HT-29 (cell line): ENCODE measurements at regions not wholly inside any gene's neighbourhood (a gene's known extent, or its start where the extent isn't known, plus 50 kb on each side); places are given as distances from the start of the nearest gene placed in this dataset.

Experiments
- DNase-seq: peaks from one replicate; pipeline ENCODE4 v3.0.0-alpha.2; 2015; ENCODE audit warnings: low spot score

DNA sequence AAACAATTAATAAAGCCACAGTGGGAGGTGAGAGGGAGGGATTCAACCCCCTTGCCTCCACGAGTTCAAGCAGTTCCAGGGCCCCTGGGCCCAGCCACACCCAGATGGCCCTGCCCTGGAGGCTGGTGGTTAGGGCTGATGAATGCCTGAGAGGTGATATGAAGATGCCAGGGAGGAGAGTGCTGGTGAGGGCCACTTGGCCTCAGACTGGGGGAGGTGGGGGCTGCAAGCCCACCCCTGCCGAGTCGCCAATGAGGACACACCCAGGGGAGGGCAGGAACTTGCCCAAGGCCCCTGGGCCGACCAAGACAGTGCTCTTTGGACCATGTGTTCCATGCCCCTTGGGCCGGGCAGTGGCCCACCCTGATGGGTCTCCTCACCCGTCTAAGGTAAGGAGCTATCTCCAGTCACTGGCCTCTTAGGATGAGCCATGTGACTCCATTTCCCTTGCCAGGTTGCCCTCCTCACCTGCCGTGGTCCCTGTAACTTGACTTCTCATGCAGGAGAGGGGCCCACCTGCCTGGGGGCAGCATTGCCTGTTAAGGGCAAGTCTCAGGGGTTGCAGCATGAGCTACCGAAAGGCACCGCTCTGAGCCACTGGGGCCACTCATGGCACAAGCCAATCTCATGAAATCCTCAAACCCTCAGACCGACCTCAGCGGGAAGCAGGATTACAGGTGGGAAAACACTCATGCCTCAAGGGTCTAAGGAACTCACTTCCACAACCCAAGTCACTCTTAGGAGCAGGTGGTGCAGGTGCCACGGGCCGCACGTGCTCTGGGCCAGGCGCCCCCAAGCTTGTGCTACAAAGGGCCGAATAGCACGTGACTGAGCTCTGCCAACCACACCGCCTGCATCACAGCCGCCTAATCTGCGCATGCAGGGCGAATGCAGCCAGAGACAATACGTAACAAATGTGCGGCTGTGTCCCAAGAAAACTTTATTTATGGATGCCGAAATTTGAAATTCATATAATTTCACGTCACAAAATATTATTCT, 147.4 kb upstream of the MLN start:
- no peak for DNase-seq

DNA sequence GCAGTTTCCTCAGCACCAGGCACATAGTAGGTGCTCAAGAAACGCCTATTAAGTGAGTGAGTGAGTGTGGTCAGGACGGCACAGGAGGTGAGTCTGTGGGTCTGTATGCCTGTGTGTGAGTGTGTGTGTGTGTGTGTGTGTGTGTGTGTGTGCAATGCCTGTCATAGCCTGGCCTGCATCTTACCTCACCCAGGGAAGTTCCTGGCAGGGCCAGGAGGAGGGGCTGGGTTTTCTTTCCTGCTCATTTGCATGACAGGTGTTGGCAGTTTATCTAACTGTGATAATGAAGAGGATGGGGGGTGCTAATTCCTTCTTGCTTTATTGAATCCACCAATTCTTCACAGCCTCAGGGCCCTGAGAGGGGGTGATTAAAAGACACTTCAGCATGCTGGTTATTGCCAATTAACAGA, 146.7 kb upstream of the MLN start:
- DNase-seq: no peak

DNA sequence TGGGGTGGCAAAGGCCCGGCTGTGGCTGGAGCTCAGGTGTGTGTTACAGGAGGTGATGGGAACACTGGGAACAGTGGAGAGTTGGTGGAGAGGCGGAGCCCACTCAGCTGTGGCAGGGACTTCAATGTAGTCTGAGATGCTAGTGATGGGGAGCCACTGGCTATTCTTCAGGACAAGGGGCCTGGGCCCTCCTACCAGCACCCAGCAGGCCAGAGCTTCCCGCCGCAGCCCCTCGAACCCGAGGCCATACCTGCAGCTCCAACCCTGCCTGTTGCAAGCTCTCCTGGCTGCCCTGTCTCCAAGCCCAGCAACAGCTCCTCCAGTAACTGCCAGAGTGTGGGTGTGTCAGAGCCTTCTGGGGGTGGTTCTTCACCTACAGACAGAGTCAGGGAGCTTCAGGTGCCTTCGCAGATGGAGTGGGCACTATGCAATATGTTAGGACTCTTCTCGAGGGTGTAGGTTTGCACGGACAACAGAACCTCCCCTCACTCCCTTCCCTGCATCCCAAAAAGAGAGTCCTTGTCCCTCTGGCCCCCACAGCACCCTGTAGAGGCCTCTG, 146.2 kb upstream of the MLN start:
- DNase-seq: no peak

DNA sequence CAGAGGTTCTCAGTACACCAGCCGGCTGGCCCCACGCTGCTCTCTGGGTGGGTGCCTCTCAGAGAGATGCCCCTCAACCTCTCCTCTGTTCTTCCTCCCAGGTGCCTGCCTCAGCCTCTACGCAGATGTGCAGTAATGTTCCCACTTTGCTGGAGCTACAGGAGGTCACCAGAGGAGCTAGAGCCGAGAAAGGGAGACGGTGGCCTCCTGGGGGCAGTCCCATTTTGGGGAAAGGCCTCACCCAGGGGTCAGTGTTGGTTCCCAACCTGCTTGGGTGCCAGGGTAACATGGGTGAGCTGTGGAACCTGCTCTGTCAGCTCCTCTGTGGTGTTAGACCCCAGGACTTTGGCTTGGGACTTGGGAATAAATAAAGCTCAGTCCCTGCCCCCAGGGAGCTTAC, 145.3 kb upstream of the MLN start:
- DNase-seq: no peak

DNA sequence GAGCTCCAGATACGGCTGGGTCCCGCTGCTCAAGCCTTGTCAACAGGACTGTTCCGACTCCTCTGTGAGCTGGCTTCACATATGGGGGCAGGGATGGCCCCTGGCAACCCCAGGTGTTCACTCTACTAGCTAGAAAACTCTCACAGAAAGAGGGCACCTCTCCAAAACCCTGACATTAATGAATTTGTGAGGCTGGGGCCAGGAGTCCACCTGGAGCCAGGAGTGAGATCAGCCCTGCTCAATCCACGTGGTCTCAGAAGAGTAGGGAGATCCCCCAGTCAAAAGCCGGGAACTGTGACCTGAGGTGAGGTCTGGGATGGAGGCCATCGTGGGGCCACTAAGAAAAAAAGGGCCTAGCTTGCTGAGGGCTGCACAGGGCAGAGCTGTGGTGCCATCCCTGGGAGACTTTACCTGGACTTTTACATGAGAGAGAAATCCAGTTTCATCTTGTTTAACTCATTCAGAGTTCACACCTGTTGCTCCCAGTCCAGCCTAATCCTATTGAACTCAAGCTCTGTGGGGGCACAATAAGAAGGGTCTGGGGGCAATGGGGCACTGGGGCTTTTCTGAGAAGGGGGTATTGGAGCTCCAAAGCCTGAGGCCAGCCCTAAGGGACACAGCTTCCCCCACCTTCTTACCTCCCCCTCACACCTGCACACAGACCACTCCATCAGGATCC, 144.3 kb upstream of the MLN start:
- DNase-seq: no peak

DNA sequence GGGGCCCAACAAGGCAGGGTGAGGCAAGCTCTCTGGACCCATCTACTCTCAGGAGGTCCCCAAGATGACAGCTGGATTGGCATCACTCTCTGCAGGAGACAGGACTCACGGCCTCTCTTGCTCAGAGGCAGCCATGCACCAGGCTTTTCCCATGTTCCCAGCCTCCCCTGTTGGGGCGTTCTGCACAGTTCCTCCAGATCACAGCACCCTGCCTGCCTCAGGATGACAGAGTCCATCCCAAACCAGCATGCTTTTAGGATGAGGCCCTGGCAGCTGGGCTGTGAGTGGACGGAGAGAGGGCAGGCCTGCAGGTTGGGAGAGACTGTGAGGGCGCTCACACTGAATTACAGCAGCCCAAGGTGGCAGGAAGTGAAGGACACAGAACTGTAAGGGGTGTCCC, 143.2 kb upstream of the MLN start:
- DNase-seq: no peak

DNA sequence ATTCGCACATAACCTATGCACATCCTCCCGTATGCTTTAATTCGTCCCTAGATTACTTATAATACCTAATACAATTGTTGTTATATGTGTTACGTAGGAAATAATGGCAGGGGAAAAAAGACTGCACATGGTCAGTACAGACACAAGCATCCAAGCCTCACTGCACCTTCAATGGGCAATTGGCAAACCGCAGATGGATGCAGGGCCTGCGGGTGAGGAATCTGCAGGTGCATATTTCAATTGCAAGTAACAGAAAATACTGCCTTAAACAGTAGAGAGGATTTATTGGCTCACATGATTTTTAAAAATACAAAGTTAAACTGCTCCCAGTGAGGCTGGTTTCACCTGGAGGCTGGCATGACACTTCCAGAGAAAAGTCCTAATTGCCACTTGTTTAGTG, 142.1 kb upstream of the MLN start:
- no peak for DNase-seq

DNA sequence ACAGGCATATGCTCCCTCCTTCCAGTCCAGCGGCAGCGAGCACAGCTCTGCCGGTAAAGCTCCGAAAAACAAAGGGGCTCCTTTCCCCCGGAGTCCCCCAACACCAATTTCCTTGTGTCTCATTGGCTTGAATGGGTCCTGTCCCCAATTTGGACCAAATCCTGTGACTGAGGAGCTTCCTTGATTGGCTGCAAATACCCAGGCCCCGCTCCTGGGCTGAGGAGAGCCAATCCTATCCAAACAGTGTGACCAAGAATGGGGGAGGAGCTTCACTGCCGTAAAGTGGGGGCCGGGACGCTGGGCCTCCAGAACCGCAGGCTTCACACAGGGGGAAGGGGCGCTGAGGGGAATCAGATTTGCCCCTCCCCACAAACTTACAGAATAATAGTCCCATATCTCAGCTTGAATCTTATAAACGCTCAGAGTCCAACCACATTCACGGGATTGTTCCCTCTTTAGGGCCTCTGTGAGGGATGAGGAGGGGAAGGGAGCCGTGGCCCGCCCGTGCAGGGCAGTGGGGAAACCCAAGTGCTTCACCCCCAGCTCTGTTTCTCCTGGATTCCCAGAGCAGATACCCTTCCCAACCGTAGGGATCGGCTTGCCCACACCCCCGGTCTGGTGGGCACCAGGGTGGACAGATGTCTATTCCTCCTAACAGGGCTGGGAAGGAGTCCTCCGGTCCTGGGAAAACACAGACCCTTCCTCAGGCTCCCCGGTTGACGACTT, 141.0 kb upstream of the MLN start:
- no peak for DNase-seq

DNA sequence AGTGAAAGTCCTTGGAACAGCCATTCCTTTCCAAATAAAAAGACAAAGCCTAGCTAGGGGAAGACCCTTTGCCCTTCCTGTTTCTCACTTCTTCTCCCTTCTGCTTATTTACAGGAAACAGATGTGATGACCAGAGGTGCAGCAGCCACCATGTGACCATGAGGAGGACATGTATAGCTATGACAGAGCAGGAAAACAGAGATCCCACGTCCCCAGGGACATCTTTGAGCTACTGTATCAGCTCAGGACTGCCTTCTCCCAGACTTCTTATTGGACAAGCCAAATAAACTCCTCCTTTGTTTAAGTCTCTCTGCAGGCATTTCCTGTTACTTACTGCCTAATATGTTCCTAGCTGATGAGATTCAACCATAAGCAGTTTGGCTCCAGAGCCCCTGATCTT, 133.1 kb upstream of the MLN start:
- DNase-seq: no peak

DNA sequence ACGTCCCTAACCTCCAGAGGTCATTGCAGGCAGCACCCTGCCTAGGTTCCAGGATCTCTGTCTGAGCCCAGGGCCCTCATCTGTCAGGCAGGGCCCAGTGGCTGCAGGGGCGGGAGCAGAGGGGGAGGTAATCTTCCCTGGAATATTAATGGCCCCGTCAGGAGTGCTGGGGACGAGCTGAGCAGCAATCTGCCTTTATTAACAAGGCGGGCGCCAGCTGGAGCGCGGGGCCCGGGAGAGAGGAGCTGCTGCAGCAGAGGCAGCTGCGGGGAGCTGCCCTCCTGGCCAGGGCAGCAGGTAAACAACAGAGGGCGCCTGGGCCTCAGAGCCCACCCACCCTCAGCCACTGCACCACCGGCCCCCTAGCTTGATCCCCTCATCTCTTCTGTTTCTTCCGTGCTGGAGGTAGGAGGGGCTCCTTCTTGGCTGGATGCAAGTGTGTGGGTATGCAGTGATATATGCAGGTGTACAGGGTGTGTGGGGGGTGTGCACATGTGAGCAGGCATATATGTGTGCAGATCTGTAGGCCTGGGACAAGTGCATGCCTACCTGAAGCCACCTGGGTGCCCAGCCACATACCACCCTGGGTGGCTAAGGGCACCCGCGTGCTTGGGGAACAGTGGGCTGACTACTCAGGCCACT, 131.8 kb upstream of the MLN start:
- no peak for DNase-seq

DNA sequence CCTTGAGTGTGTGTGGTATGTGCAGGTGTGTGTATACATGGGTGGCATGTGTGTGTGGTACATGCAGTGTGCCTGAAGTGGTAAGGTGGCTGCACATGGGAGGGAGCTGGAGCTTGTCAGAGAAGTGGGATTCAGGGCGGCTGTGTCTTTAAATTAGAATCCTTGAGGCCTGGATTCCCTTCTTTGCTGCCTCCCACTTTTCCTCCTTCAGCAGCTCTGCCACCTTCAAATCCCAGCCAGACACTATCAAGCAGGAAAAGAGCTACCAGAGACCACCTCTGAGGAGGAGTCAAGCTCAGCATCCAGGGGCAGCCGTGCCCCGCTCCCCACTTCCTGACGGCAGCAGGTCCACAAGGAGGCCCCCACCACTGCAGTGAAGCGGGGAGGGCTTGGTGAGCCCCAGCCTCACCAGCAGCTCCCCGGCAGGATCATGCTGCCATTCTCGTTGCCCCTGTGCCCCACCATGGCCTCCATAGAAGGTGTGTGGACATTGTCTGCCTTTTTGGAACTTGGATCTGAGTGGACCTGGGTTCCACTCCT, 131.0 kb upstream of the MLN start:
- DNase-seq: no peak

DNA sequence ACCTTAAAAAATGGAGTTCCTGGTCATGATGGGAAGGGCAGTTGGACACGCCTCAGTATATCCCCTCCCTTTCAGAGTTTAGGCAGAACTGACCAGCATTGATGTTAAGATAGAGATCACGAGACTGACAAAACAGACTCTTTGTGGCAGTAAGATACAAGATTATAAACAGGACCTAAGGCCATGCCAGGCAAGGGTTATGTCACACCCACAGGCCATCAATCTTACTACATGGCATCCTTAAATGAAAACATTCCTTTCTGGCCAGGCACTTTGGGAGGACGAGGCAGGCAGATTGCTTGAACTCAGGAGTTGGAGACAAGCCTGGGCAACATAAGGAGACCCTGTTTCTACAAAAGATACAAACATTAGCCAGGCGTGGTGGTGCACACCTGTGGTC, 129.3 kb upstream of the MLN start:
- no peak for DNase-seq

DNA sequence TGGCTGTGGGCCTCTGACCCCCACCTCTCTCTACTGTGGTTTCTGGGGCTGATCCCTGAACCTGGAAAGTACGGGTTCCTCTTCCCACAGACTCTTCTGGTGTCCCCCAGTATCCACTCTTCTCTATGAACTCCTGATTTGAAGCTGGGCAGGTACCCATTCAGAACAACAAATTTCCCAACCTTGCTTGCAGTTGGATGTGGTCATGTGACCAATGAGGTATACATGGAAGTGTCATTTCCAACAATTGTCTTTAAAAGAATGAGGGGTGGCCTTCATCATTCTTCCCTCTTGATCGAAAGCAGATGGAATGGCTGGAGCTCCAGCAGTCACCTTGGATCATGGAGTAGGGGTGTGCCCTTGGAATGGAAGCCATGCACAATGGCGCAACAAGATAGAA, 128.0 kb upstream of the MLN start:
- DNase-seq: no peak

DNA sequence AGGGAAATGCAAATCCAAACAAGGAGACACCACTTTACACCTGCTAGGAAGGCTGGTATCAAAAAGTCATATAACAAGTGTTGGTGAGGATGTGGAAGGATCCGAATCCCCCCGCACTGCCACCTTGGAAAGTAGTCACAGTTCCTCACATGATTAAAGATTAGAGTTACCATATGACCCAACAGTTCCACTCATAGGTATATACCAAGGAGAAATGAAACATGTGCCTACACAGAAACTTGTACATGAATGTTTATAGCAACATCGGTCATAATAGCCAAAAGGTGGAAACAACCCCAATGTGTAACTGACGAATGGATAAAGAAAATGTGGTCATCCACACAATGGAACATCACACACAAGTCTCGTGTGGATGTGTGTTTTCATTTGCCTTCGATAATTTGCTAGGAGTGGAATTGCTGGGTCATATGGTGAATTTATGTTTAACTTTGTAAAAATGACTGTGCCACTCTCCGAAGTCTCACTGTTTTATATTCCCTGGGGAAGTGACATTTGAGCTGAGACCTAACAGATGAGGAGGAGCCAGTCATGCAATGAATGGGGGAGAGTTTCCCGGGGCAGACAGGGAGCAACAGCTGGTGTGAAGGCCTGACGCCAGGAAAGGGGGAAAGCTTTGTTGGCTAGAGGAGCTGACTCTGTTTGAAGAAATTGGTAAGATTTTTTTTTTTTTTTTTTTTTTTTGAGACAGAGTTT, 125.9 kb upstream of the MLN start:
- DNase-seq: no peak

DNA sequence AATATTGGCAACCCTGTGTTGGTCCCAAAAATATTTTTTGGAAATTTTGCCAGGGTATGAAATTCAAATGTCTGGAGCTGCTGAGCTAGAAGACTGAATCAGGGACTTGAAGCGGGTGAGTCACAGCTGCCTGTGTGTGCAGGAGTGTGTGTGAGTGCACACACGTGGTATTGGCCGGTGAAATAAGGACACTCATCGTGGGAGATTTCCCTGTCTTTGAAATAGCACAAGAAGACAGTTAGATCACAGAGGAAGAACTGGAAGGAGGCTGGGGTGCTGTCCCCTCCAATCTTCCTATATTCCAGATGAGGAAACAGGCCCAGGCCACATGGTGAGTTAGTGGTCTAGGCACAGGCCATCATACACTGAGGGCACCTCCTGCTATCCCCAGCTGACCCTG, 123.8 kb upstream of the MLN start:
- no peak for DNase-seq

DNA sequence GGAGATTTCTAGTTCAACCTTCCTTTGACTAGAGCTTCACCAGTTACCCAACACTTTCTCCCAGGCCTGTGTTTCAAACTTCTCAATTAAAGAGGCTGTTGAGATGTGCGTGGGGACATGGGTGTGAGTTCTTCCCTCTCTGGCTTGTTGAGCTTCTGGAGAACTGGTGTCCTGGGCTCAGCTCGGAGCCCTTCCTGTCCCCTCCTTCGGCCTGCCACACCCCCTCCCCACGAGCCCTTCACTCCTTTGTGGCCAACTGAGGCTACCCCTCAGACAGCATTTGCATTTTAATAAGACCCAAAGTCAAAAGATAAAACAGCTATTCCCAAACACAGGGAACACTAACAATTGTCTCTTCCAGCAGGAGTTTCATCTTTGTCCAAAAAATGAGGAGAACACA, 123.3 kb upstream of the MLN start:
- no peak for DNase-seq

DNA sequence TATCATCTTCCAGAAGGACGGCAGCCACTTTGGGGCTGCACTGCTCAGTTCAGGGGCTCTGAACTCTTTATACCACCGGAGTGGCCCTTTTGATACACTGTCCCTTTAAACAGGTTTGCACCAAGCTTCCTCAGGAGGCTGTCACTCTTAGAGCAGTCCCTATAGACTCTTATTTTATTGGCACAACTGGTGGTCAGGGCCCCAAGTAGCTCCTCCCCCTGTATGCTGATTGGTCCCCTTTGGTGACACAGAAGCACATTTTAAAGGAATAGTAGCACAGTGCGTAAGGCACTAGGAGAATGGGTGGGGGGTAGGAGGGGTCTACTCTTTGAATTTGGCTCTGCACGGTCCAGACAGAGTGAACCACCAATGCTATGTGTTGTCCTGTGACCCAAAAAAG, 122.6 kb upstream of the MLN start:
- no peak for DNase-seq

DNA sequence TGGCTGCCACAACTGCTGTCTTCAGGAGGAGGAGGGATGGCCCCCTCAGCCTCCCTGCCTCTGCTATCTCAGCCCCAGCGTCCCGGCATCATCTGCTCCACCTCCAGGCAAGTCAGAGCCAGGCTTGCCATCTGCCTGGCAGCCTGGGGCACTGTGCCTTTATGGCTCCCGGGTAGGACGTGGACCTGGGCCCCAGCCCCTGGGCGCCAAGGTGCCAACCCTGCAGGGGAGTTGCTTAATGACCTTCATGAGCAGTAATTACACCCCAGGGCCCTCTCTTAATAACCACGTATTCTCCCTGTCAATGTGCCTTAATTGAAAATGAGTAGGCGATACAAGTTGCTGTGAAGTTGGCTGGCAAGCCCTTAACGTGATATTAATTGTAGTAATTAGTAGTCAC, 122.1 kb upstream of the MLN start:
- DNase-seq: no peak

DNA sequence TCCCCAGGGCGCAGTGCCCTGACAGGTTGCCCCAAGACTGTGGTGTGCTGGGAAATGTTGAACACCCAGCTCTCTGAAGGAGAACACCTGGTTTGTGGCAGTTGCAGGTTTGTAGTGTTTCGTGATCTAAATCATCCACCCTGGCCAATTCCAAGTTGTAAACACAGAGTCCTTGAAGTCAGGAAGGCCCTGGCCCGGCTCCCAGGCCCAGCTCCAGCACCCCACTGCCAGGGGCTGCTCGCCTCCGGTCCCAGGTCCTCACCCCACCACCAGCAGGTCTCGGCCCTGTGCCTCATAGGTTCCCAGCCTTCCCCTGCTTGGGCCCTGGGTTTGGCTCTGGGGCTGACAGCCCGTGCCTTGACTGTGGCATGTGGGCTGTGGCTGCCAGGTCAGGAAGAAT, 121.4 kb upstream of the MLN start:
- no peak for DNase-seq

DNA sequence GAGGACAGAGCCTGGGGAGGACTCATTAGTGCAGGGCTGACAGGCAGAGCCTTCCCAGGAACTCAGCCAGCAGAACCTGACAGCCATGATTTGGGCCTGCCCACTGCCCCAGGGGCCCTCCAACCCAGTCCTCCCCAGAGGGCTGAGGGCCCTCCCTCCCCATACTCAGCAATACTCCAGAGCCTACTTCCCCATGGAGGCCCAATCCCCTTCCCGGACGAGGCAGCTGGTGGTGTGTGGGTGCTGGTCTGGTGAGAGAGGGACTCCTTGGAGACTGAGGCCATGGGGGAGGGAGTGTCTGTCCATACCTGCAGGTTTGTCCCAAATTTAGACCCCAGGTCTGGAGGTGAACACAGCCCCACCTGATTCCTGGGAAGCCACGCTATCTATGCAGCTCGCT, 120.9 kb upstream of the MLN start:
- no peak for DNase-seq
